B cell (primary cell): ENCODE measurements at regions not wholly inside any gene's neighbourhood (a gene's known extent, or its start where the extent isn't known, plus 50 kb on each side); places are given as distances from the start of the nearest gene placed in this dataset.

Source experiments
- ATAC-seq: fragments of 200-7000 bp; cut with Tn5 transposase; one replicate; pipeline ENCODE4 v1.10.0; 2021; ENCODE audit warnings: low read depth, mild to moderate bottlenecking, moderate number of reproducible peaks, moderate library complexity
- CTCF ChIA-PET: fragments of 350-600 bp; sonication (Branson Sonifier 250); formaldehyde crosslinking; loops from one replicate; lab custom pipeline; 2021; ENCODE audit warnings: antibody characterized with exemption, inconsistent platforms; lab: Charles Lee
- POLR2A ChIA-PET: fragments of 350-600 bp; sonication (Branson Sonifier 250); formaldehyde crosslinking; loops from one replicate; lab custom pipeline; 2021; ENCODE audit warnings: antibody characterized with exemption; lab: Charles Lee
- DNase-seq: peaks from one replicate; pipeline ENCODE4 v3.0.0; 2013
- H2AFZ ChIP-seq: 2 replicates; pipeline ENCODE4 v1.6.1; 2012; ENCODE audit warnings: mild to moderate bottlenecking, low read depth, low read length; ENCODE audit not compliant: insufficient read depth, poor library complexity, severe bottlenecking
- H3K27ac ChIP-seq, 2 donors: 1 replicate in 1 of 2; 2 replicates in 1 of 2; pipeline ENCODE4 v1.5.1; 2012 to 2013; ENCODE audit warnings: low read length in 2 of 2, mild to moderate bottlenecking in 2 of 2, moderate library complexity in 1 of 2
- H3K27me3 ChIP-seq, 4 experiments: fragments of 200-600 bp in 1 of 4; sonication (generic) in 1 of 4; replicated peaks in 1 of 4; 1 replicate in 2 of 4; 2 replicates in 2 of 4; pipeline versions ENCODE4 v1.6.1 to v1.7.0; 2013 to 2016; ENCODE audit warnings: low read length in 3 of 4, mild to moderate bottlenecking in 2 of 4, mixed read lengths in 1 of 4, moderate library complexity in 1 of 4; ENCODE audit not compliant: insufficient read depth in 4 of 4, control insufficient read depth in 3 of 4; ENCODE audit errors: control extremely low read depth in 1 of 4
- H3K36me3 ChIP-seq, 2 experiments: replicated peaks in 1 of 2; 1 replicate in 1 of 2; 2 replicates in 1 of 2; pipeline versions ENCODE4 v1.6.1 to v1.7.1; 2013; ENCODE audit warnings: low read length in 1 of 2; ENCODE audit not compliant: insufficient read depth in 2 of 2, control insufficient read depth in 1 of 2; ENCODE audit errors: control extremely low read depth in 1 of 2, extremely low read depth in 1 of 2
- H3K4me1 ChIP-seq, 2 donors: fragments of 200-600 bp in 1 of 2; sonication (generic) in 1 of 2; 1 replicate in 1 of 2; 2 replicates in 1 of 2; pipeline versions ENCODE4 v1.5.1 to v1.6.1; 2013 to 2017; ENCODE audit warnings: low read length in 2 of 2; ENCODE audit not compliant: control insufficient read depth in 2 of 2, insufficient read depth in 2 of 2
- H3K4me2 ChIP-seq: replicated peaks from 2 replicates; pipeline ENCODE3; 2012; ENCODE audit warnings: mild to moderate bottlenecking, low read depth, low read length; ENCODE audit not compliant: poor library complexity, severe bottlenecking
- H3K4me3 ChIP-seq, 5 experiments: fragments of 200-600 bp in 1 of 5; sonication (generic) in 1 of 5; 1 replicate in 3 of 5; 2 replicates in 2 of 5; pipeline versions ENCODE4 v1.5.1 to v1.7.0; 2011 to 2016; ENCODE audit warnings: low read length in 4 of 5, mild to moderate bottlenecking in 4 of 5, low read depth in 2 of 5, control low read depth in 1 of 5, moderate library complexity in 1 of 5; ENCODE audit not compliant: insufficient read depth in 1 of 5; ENCODE audit errors: control extremely low read depth in 1 of 5, extremely low read depth in 1 of 5
- H3K79me2 ChIP-seq: fragments of 200-600 bp; sonication (generic); one replicate; pipeline ENCODE4 v1.6.0; 2016; ENCODE audit warnings: low read length; ENCODE audit not compliant: control insufficient read depth, insufficient read depth
- H3K9ac ChIP-seq: fragments of 200-600 bp; sonication (generic); 2 replicates; pipeline ENCODE4 v1.6.1; 2017; ENCODE audit warnings: mild to moderate bottlenecking, low read length, moderate library complexity
- H3K9me3 ChIP-seq, 3 donors: one replicate each; pipeline versions ENCODE4 v1.6.1 to v1.7.1; 2013; ENCODE audit warnings: low read length in 2 of 3; ENCODE audit not compliant: control insufficient read depth in 2 of 3, insufficient read depth in 1 of 3; ENCODE audit errors: control extremely low read depth in 1 of 3
- H4K20me1 ChIP-seq: 2 replicates; pipeline ENCODE4 v1.6.0; 2012; ENCODE audit warnings: mild to moderate bottlenecking, low read length; ENCODE audit not compliant: insufficient read depth, control insufficient read depth, poor library complexity, severe bottlenecking
- H3K27ac Mint-ChIP-seq: one replicate; pipeline ENCODE4 v1.8.0; 2021; ENCODE audit warnings: mixed read lengths
- H3K27me3 Mint-ChIP-seq: one replicate; pipeline ENCODE4 v1.8.0; 2021; ENCODE audit warnings: mixed read lengths
- H3K4me1 Mint-ChIP-seq: one replicate; pipeline ENCODE4 v1.8.0; 2021; ENCODE audit warnings: mixed read lengths
- H3K4me3 Mint-ChIP-seq: one replicate; pipeline ENCODE4 v1.8.0; 2021; ENCODE audit warnings: mixed read lengths
- H3K9me3 Mint-ChIP-seq: one replicate; pipeline ENCODE4 v1.8.0; 2022; ENCODE audit warnings: mixed read lengths; ENCODE audit not compliant: insufficient read depth
- CTCF ChIP-seq: fragments of 200-600 bp; IDR thresholded peaks from one replicate; pipeline ENCODE4 v1.8.0; 2022; ENCODE audit warnings: antibody characterized with exemption, mild to moderate bottlenecking
- EZH2 ChIP-seq: IDR thresholded peaks from 2 replicates; pipeline ENCODE4 v1.6.1; 2012; ENCODE audit warnings: borderline replicate concordance, low read depth, mild to moderate bottlenecking, moderate library complexity, low read length; ENCODE audit not compliant: insufficient read depth, poor library complexity, severe bottlenecking
- WGBS: methylation state at CpG from one replicate; pipeline ENCODE4 v1.1.5; 2013; ENCODE audit warnings: missing lambda C conversion rate; ENCODE audit not compliant: insufficient coverage; 5-methylcytosine and 5-hydroxymethylcytosine counted together
- intact Hi-C: fragments of 100-400 bp; cut with micrococcal nuclease; formaldehyde crosslinking; loops from one replicate; pipeline ENCODE4 v1.10.0; 2022

- H3K27me3 ChIP-seq: no peaks in the 10 kb centered on the region
- H3K79me2 ChIP-seq: no peaks in the 10 kb centered on the region
- no peak for ATAC-seq
- H3K4me1 ChIP-seq: no peaks in the 10 kb centered on the region
- no peak overlapping the region for H3K9ac ChIP-seq
- 88% methylated on average over 5 of the region's 7 CpGs for WGBS
- no peak overlapping the region for H2AFZ ChIP-seq
- no peak overlapping the region for H3K4me3 ChIP-seq
- no peak for DNase-seq
- H3K9me3 Mint-ChIP-seq: no peaks in the 10 kb centered on the region
- H3K36me3 ChIP-seq: no peaks in the 10 kb centered on the region
- no peak overlapping the region for H3K27ac Mint-ChIP-seq
- no peaks in the 10 kb centered on the region for H3K4me1 Mint-ChIP-seq
- H4K20me1 ChIP-seq: no peaks in the 10 kb centered on the region
- POLR2A ChIA-PET: no interaction called here
- H3K27me3 Mint-ChIP-seq: no peaks in the 10 kb centered on the region
- intact Hi-C loops: no loop called here
- H3K4me2 ChIP-seq: no peak overlapping the region
- no peak overlapping the region for H3K4me3 Mint-ChIP-seq
- CTCF ChIA-PET: no interaction called here
- no peak overlapping the region for H3K27ac ChIP-seq
- no peaks in the 10 kb centered on the region for H3K9me3 ChIP-seq
- TF ChIP-seq EZH2 (no peak), CTCF (no peak)
Measured at GRCh38 chr11:112878033-112878601, 83.1 kb upstream of the NCAM1 start.

GRCh38 chr11:112880495-112880894 lies 80.7 kb upstream of the NCAM1 start:
- H3K4me1 Mint-ChIP-seq: no peaks in the 10 kb centered on the region
- no peaks in the 10 kb centered on the region for H3K27me3 Mint-ChIP-seq
- H3K4me1 ChIP-seq: no peaks in the 10 kb centered on the region
- no peak overlapping the region for H3K4me2 ChIP-seq
- no peaks in the 10 kb centered on the region for H4K20me1 ChIP-seq
- H3K27ac Mint-ChIP-seq: no peak overlapping the region
- ATAC-seq: no peak
- intact Hi-C loops: no loop called here
- H3K9ac ChIP-seq: no peak overlapping the region
- TF ChIP-seq CTCF (no peak), EZH2 (no peak)
- no peaks in the 10 kb centered on the region for H3K79me2 ChIP-seq
- H3K9me3 ChIP-seq: no peaks in the 10 kb centered on the region
- ChIA-PET CTCF (no interaction called here), POLR2A (no interaction called here)
- H3K4me3 ChIP-seq: no peak overlapping the region
- DNase-seq: no peak
- H3K36me3 ChIP-seq: no peaks in the 10 kb centered on the region
- no peak overlapping the region for H3K27ac ChIP-seq
- no peaks in the 10 kb centered on the region for H3K27me3 ChIP-seq
- H3K9me3 Mint-ChIP-seq: no peaks in the 10 kb centered on the region
- no peak overlapping the region for H2AFZ ChIP-seq
- H3K4me3 Mint-ChIP-seq: no peak overlapping the region
- WGBS: 11% methylated on average over 3 of the region's 4 CpGs
